HT1080 (cell line): ENCODE measurements at regions not wholly inside any gene's neighbourhood (a gene's known extent, or its start where the extent isn't known, plus 50 kb on each side); places are given as distances from the start of the nearest gene placed in this dataset. TPM values are rescaled to one million over a fixed set of nuclear protein-coding genes. Genes with fewer than 3 reads are reported as not detected.

Experiments used
- small RNA-seq: library from RNA; depleted of rRNA; stranded (forward); fragments of <200 nt; gene quantifications from one replicate; pipeline ENCODE3, GENCODE V24; 2014

Small RNAs in the stretch of these regions (small RNA-seq; reads per million reads assigned to genes)
- gene AL355376.1 = not detected
- gene AL355376.2 = not detected
- gene RNA5SP308 = not detected
- not detected for gene RNU6-270P
